K562 (cell line): ENCODE measurements at regions not wholly inside any gene's neighbourhood (a gene's known extent, or its start where the extent isn't known, plus 50 kb on each side); places are given as distances from the start of the nearest gene placed in this dataset.

Experiments used
- ATAC-seq: fragments of 200-7000 bp; cut with Tn5 transposase; 3 replicates; pipeline ENCODE4 v1.9.1; 2020; ENCODE audit warnings: moderate library complexity
- BruUV-seq: library from RNA; stranded (reverse); fragments of 400-500 nt; replicated peaks from 2 replicates; lab custom pipeline; 2021; lab: Mats Ljungman, UMichigan
- CTCF ChIA-PET: fragments of 300-600 bp; formaldehyde crosslinking; extraction: SDS; loops from one replicate; lab custom pipeline; 2021; ENCODE audit warnings: low intra/inter-chr PET ratio; lab: Yijun Ruan, JAX
- POLR2A ChIA-PET: fragments of 300-600, 350-650 bp; sonication (Branson Sonifier 250); formaldehyde crosslinking; extraction: SDS; loops from one replicate; lab custom pipeline; 2021; ENCODE audit warnings: antibody characterized with exemption, inconsistent platforms; lab: Yijun Ruan, JAX
- DNase-seq, 4 experiments: peaks; one replicate each; pipeline versions ENCODE4 v3.0.0 to v3.0.0-alpha.2; 2011 to 2018; ENCODE audit warnings: low spot score in 3 of 4, mixed read lengths in 3 of 4; ENCODE audit errors: extremely low read depth in 1 of 4
- FAIRE-seq: peaks from 2 replicates; lab custom pipeline; 2011; peaks lifted over from hg19 to GRCh38; lab: Jason Lieb, UNC
- H2AFZ ChIP-seq: 2 replicates; pipeline ENCODE4 v1.6.0; 2011; ENCODE audit warnings: low read depth, low read length, control low read depth, inconsistent platforms
- H3K27ac ChIP-seq: fragments of 200-600 bp; 3 replicates; pipeline ENCODE4 v1.8.0; 2011; ENCODE audit warnings: low read depth, mild to moderate bottlenecking, control low read depth, inconsistent platforms, low read length, moderate library complexity, mixed read lengths; ENCODE audit errors: extremely low read depth
- H3K27me3 ChIP-seq, 2 experiments: fragments of 300-600 bp in 1 of 2; 2 replicates in 1 of 2; 3 replicates in 1 of 2; pipeline versions ENCODE4 v1.6.0 to v1.8.0; 2011; ENCODE audit warnings: inconsistent platforms in 2 of 2, low read length in 2 of 2, mild to moderate bottlenecking in 1 of 2, mixed read lengths in 1 of 2, moderate library complexity in 1 of 2; ENCODE audit not compliant: control insufficient read depth in 2 of 2, insufficient read depth in 2 of 2
- H3K36me3 ChIP-seq: fragments of 300-600 bp; 3 replicates; pipeline ENCODE4 v1.8.0; 2011; ENCODE audit warnings: mild to moderate bottlenecking, low read length, inconsistent platforms; ENCODE audit not compliant: control insufficient read depth, insufficient read depth
- H3K4me1 ChIP-seq, 2 experiments: fragments of 200-600 bp in 1 of 2; replicated peaks in 1 of 2; 2 replicates in 1 of 2; 3 replicates in 1 of 2; pipeline versions ENCODE4 v1.5.1 to v1.8.0; 2011; ENCODE audit warnings: inconsistent platforms in 2 of 2, low read length in 2 of 2, mild to moderate bottlenecking in 1 of 2, mixed read lengths in 1 of 2, moderate library complexity in 1 of 2; ENCODE audit not compliant: control insufficient read depth in 2 of 2, insufficient read depth in 2 of 2
- H3K4me2 ChIP-seq: 2 replicates; pipeline ENCODE4 v1.6.1; 2011; ENCODE audit warnings: low read length, control low read depth, inconsistent platforms, mixed read lengths; ENCODE audit not compliant: insufficient read depth
- H3K4me3 ChIP-seq: fragments of 200-600 bp; sonication (generic), shearing (Covaris generic); 2 replicates; pipeline ENCODE4 v1.5.1; 2016; ENCODE audit warnings: control low read depth, inconsistent platforms
- H3K79me2 ChIP-seq: fragments of 200-600 bp; 3 replicates; pipeline ENCODE4 v1.8.0; 2011; ENCODE audit warnings: low read length, inconsistent platforms; ENCODE audit not compliant: control insufficient read depth, insufficient read depth
- H3K9ac ChIP-seq, 2 experiments: 2 replicates each; pipeline versions ENCODE4 v1.6.0 to v1.6.1; 2011; ENCODE audit warnings: low read depth in 2 of 2, low read length in 2 of 2, control low read depth in 1 of 2, inconsistent platforms in 1 of 2, mild to moderate bottlenecking in 1 of 2, mixed read lengths in 1 of 2; ENCODE audit not compliant: insufficient read depth in 1 of 2
- H3K9me1 ChIP-seq: one replicate; pipeline ENCODE4 v1.6.0; 2011; ENCODE audit warnings: inconsistent platforms, mild to moderate bottlenecking, low read length, moderate library complexity; ENCODE audit not compliant: control insufficient read depth, insufficient read depth
- H3K9me3 ChIP-seq: replicated peaks from 2 replicates; pipeline ENCODE4 v1.5.1; 2011; ENCODE audit warnings: low read depth, low read length, inconsistent platforms; ENCODE audit not compliant: control insufficient read depth, insufficient read depth
- H4K20me1 ChIP-seq: replicated peaks from 2 replicates; pipeline ENCODE4 v1.6.1; 2011; ENCODE audit warnings: low read length, inconsistent platforms, mixed read lengths; ENCODE audit not compliant: control insufficient read depth, insufficient read depth
- BCOR ChIP-seq: fragments of 450-650 bp; IDR thresholded peaks from 2 replicates; pipeline ENCODE4 v1.6.1; 2016
- ETV5 ChIP-seq: sonication (generic); formaldehyde crosslinking; IDR thresholded peaks from 2 replicates; pipeline ENCODE4 v1.4.0; 2020; ENCODE audit warnings: low read depth, mild to moderate bottlenecking, missing genetic modification reagents
- FOXJ3 ChIP-seq: sonication (generic); formaldehyde crosslinking; IDR thresholded peaks from 2 replicates; pipeline ENCODE4 v1.4.0; 2020; ENCODE audit warnings: mild to moderate bottlenecking, missing genetic modification reagents
- IRF2 ChIP-seq: sonication (generic); formaldehyde crosslinking; IDR thresholded peaks from 2 replicates; pipeline ENCODE4 v1.8.1; 2022; ENCODE audit warnings: mild to moderate bottlenecking, missing genetic modification reagents
- MECOM ChIP-seq: fragments of 250-450 bp; sonication (Bioruptor Pico); IDR thresholded peaks from 2 replicates; pipeline ENCODE4 v1.8.0; 2022; ENCODE audit warnings: inconsistent platforms
- POLR2AphosphoS2 ChIP-seq: IDR thresholded peaks from 2 replicates; pipeline ENCODE4 v1.6.1; 2012; ENCODE audit warnings: low read length, improper control_type of control experiment
- SRF ChIP-seq, 2 experiments: fragments of 250-450, 450-650 bp in 1 of 2; sonication (Bioruptor Pico) in 1 of 2; sonication (generic) in 1 of 2; formaldehyde crosslinking; IDR thresholded peaks; 2 replicates each; pipeline versions ENCODE4 v1.5.0 to v1.5.1; 2020 to 2022; ENCODE audit warnings: mild to moderate bottlenecking in 1 of 2, missing genetic modification reagents in 1 of 2
- WHSC1 ChIP-seq: IDR thresholded peaks from one replicate; pipeline ENCODE4 v1.6.1; 2012; ENCODE audit warnings: low read length, control low read depth, inconsistent platforms
- WGBS: fragments of 100-300 bp; shearing (Covaris generic); methylation state at CpG from one replicate; pipeline ENCODE4 v1.1.6; 2016; ENCODE audit warnings: low coverage, mixed read lengths; ENCODE audit not compliant: insufficient coverage; ENCODE audit errors: missing lambda C conversion rate; 5-methylcytosine and 5-hydroxymethylcytosine counted together
- in situ Hi-C: fragments of 300-500 bp; cut with MboI; formaldehyde crosslinking; loops from 4 replicates; pipeline ENCODE4 v1.15.0; 2018; ENCODE audit warnings: inconsistent platforms, mixed read lengths
- intact Hi-C: fragments of 100-400 bp; cut with micrococcal nuclease; formaldehyde crosslinking; loops from 2 replicates; pipeline ENCODE4 v1.14.2; 2022
- TF ChIP-seq, protein P1 (sequence below): fragments of 450-650 bp; formaldehyde crosslinking; IDR thresholded peaks from 2 replicates; pipeline ENCODE4 v1.4.0; 2020; ENCODE audit warnings: mild to moderate bottlenecking, moderate library complexity
- TF ChIP-seq, protein P2 (sequence below): IDR thresholded peaks from 2 replicates; pipeline ENCODE4 v1.6.1; 2011; ENCODE audit not compliant: insufficient read length; ENCODE audit errors: extremely low read depth
- TF ChIP-seq, protein P3 (sequence below): fragments of 450-650 bp; IDR thresholded peaks from 2 replicates; pipeline ENCODE4 v1.6.1; 2017; ENCODE audit warnings: mild to moderate bottlenecking, moderate library complexity
- TF ChIP-seq, protein P4 (sequence below): fragments of 450-650 bp; conservative IDR thresholded peaks from 2 replicates; pipeline ENCODE4 v1.6.1; 2016; ENCODE audit warnings: missing genetic modification characterization, low read depth, mild to moderate bottlenecking, control low read depth, missing compliant biosample characterization
- TF ChIP-seq, protein P5 (sequence below), 2 experiments: IDR thresholded peaks in 1 of 2; conservative IDR thresholded peaks in 1 of 2; 2 replicates each; pipeline ENCODE4 v1.6.1; 2016; ENCODE audit warnings: low read depth in 2 of 2, mild to moderate bottlenecking in 1 of 2, missing compliant biosample characterization in 1 of 2, missing genetic modification characterization in 1 of 2, moderate library complexity in 1 of 2

DNA sequence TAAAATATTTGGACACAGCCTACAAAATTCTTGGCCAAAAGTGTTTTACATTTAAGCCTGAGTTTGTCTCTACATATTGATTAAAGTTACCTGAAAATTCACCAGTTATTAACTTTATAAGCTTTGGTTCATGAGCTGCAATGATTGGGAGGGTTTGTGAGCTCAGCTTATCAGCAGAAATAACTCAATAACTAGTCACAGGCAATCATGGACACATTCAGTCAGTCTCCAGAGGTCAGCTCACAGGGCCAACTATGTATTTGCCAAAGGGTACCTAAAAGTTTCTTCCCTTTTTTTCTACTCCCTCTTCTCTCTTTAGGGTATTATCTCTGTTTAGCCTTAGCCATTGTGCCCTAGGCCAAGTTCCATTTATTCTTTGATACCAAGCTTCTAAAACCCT is 145.9 kb downstream of the ZPLD1 start (continued):
- TF ChIP-seq ETV5 (CRISPR knock-in tag) (no peak), BCOR (no peak)

DNA sequence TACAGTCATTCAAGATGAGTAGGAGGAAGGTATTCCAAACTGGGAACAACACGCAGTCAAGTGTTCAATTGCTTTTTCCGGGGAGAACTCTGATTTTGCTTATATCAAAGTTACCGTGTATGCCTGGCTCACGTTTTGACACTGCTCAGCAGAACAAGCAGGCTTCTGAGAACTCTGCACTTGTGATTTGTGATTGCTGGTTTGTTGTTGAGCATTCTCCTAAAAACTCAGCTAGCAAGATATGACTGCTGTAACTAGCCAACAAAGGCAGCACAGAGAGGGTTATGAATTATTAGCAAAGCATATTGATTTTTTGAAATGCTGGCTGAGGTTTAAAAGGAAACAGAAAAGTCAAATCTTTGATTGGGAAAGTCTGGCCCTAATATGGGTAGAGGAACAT is 151.7 kb downstream of the ZPLD1 start:
- Histone ChIP-seq H3K79me2 (no peaks in the 10 kb centered on the region), H3K4me1 (no peaks in the 10 kb centered on the region), H2AFZ (no peak overlapping the region), H3K9me1 (no peaks in the 10 kb centered on the region), H3K9ac (no peak overlapping the region), H3K27ac (no peak overlapping the region), H3K27me3 (no peaks in the 10 kb centered on the region), H3K4me2 (no peak overlapping the region), H3K36me3 (no peaks in the 10 kb centered on the region), H3K9me3 (no peaks in the 10 kb centered on the region), H4K20me1 (no peaks in the 10 kb centered on the region), H3K4me3 (no peak overlapping the region)
- POLR2A ChIA-PET, result no interaction called here
- WGBS, result 0% methylated on average over 3 of the region's 4 CpGs
- FAIRE-seq (no peak), DNase-seq (no peak), ATAC-seq (no peak)
- intact Hi-C loops, result no loop called here
- CTCF ChIA-PET, result no interaction called here
- no TSS peak for BruUV-seq
- in situ Hi-C loops, result no loop called here
- TF ChIP-seq MECOM (CRISPR knock-in tag), result no peak
- TF ChIP-seq, protein P1, sequence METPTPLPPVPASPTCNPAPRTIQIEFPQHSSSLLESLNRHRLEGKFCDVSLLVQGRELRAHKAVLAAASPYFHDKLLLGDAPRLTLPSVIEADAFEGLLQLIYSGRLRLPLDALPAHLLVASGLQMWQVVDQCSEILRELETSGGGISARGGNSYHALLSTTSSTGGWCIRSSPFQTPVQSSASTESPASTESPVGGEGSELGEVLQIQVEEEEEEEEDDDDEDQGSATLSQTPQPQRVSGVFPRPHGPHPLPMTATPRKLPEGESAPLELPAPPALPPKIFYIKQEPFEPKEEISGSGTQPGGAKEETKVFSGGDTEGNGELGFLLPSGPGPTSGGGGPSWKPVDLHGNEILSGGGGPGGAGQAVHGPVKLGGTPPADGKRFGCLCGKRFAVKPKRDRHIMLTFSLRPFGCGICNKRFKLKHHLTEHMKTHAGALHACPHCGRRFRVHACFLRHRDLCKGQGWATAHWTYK (CRISPR knock-in tag), result no peak
- TF ChIP-seq WHSC1, result no peak
- TF ChIP-seq IRF2, result no peak
- TF ChIP-seq, protein P2, sequence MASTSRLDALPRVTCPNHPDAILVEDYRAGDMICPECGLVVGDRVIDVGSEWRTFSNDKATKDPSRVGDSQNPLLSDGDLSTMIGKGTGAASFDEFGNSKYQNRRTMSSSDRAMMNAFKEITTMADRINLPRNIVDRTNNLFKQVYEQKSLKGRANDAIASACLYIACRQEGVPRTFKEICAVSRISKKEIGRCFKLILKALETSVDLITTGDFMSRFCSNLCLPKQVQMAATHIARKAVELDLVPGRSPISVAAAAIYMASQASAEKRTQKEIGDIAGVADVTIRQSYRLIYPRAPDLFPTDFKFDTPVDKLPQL, result no peak
- TF ChIP-seq, protein P3, sequence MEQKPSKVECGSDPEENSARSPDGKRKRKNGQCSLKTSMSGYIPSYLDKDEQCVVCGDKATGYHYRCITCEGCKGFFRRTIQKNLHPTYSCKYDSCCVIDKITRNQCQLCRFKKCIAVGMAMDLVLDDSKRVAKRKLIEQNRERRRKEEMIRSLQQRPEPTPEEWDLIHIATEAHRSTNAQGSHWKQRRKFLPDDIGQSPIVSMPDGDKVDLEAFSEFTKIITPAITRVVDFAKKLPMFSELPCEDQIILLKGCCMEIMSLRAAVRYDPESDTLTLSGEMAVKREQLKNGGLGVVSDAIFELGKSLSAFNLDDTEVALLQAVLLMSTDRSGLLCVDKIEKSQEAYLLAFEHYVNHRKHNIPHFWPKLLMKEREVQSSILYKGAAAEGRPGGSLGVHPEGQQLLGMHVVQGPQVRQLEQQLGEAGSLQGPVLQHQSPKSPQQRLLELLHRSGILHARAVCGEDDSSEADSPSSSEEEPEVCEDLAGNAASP, result no peak
- TF ChIP-seq POLR2AphosphoS2, result no peak
- no peak for TF ChIP-seq SRF (CRISPR knock-in tag; IDR thresholded peaks at IDR 0.05)
- TF ChIP-seq, protein P4, sequence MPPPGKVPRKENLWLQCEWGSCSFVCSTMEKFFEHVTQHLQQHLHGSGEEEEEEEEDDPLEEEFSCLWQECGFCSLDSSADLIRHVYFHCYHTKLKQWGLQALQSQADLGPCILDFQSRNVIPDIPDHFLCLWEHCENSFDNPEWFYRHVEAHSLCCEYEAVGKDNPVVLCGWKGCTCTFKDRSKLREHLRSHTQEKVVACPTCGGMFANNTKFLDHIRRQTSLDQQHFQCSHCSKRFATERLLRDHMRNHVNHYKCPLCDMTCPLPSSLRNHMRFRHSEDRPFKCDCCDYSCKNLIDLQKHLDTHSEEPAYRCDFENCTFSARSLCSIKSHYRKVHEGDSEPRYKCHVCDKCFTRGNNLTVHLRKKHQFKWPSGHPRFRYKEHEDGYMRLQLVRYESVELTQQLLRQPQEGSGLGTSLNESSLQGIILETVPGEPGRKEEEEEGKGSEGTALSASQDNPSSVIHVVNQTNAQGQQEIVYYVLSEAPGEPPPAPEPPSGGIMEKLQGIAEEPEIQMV (tag), result no peak
- no peak for TF ChIP-seq FOXJ3 (CRISPR knock-in tag)
- TF ChIP-seq, protein P5, sequence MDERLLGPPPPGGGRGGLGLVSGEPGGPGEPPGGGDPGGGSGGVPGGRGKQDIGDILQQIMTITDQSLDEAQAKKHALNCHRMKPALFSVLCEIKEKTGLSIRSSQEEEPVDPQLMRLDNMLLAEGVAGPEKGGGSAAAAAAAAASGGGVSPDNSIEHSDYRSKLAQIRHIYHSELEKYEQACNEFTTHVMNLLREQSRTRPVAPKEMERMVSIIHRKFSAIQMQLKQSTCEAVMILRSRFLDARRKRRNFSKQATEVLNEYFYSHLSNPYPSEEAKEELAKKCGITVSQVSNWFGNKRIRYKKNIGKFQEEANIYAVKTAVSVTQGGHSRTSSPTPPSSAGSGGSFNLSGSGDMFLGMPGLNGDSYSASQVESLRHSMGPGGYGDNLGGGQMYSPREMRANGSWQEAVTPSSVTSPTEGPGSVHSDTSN (CRISPR knock-in tag; IDR thresholded peaks at IDR 0.05; ENCODE audit: low read depth), result no peak
- TF ChIP-seq, protein P5 (tag; conservative IDR thresholded peaks at IDR 0.05; ENCODE audit: low read depth), result no peak
